A673 (cell line): ENCODE measurements at regions not wholly inside any gene's neighbourhood (a gene's known extent, or its start where the extent isn't known, plus 50 kb on each side); places are given as distances from the start of the nearest gene placed in this dataset.

Experiments used
- BruUV-seq: library from RNA; stranded (reverse); fragments of 400-500 nt; replicated peaks from 2 replicates; lab custom pipeline; 2021; lab: Mats Ljungman, UMichigan
- CTCF ChIA-PET: fragments of 300-600 bp; sonication (Branson Sonifier 250); formaldehyde crosslinking; loops from one replicate; lab custom pipeline; 2022; ENCODE audit warnings: antibody characterized with exemption; lab: Charles Lee
- POLR2A ChIA-PET: fragments of 300-600 bp; sonication (Branson Sonifier 250); formaldehyde crosslinking; loops from one replicate; lab custom pipeline; 2022; ENCODE audit warnings: antibody characterized with exemption; ENCODE audit not compliant: low non-redundant PET; lab: Charles Lee
- DNase-seq: peaks from one replicate; pipeline ENCODE4 v3.0.0-alpha.2; 2015; ENCODE audit warnings: low spot score
- H3K27ac ChIP-seq: fragments of 200-600 bp; sonication (generic); 2 replicates; pipeline ENCODE4 v1.5.1; 2016; ENCODE audit warnings: mixed run types, low read depth, mild to moderate bottlenecking, mixed read lengths, antibody characterized with exemption, low read length; ENCODE audit not compliant: poor library complexity, severe bottlenecking
- H3K27me3 ChIP-seq: fragments of 200-600 bp; sonication (generic); replicated peaks from 2 replicates; pipeline ENCODE4 v1.6.1; 2017; ENCODE audit warnings: mixed run types, low read depth, mild to moderate bottlenecking, mixed read lengths, antibody characterized with exemption, low read length; ENCODE audit not compliant: insufficient read depth, poor library complexity
- H3K36me3 ChIP-seq: fragments of 200-600 bp; sonication (generic); 2 replicates; pipeline ENCODE4 v1.6.1; 2016; ENCODE audit warnings: mixed run types, mild to moderate bottlenecking, mixed read lengths, antibody characterized with exemption, low read length; ENCODE audit not compliant: insufficient read depth, poor library complexity, severe bottlenecking
- H3K4me1 ChIP-seq: fragments of 200-600 bp; sonication (generic); 2 replicates; pipeline ENCODE4 v1.6.1; 2017; ENCODE audit warnings: mixed run types, mild to moderate bottlenecking, mixed read lengths, antibody characterized with exemption, low read length; ENCODE audit not compliant: insufficient read depth, poor library complexity, severe bottlenecking
- H3K4me3 ChIP-seq: fragments of 200-600 bp; sonication (generic); 2 replicates; pipeline ENCODE4 v1.5.1; 2016; ENCODE audit warnings: low read depth, mixed run types, mild to moderate bottlenecking, mixed read lengths, low read length; ENCODE audit not compliant: poor library complexity, severe bottlenecking
- H3K9me3 ChIP-seq: fragments of 200-600 bp; sonication (generic); 2 replicates; pipeline ENCODE4 v1.6.1; 2016; ENCODE audit warnings: mixed run types, low read depth, mild to moderate bottlenecking, mixed read lengths, antibody characterized with exemption, low read length; ENCODE audit not compliant: poor library complexity, severe bottlenecking
- EZH2 ChIP-seq: fragments of 200-600 bp; sonication (generic); IDR thresholded peaks from 2 replicates; pipeline ENCODE4 v1.6.1; 2017; ENCODE audit warnings: borderline replicate concordance, low read depth, mild to moderate bottlenecking, mixed read lengths, antibody characterized with exemption, low read length; ENCODE audit not compliant: poor library complexity, severe bottlenecking
- intact Hi-C: fragments of 100-400 bp; cut with micrococcal nuclease; formaldehyde crosslinking; loops from one replicate; pipeline ENCODE4 v1.10.0; 2022; ENCODE audit not compliant: unreplicated experiment
- TF ChIP-seq, protein P1 (sequence below): fragments of 300-800, 200-600 bp; sonication (generic); conservative IDR thresholded peaks from 2 replicates; pipeline ENCODE4 v1.5.1; 2017; ENCODE audit warnings: low read depth, mild to moderate bottlenecking, antibody characterized with exemption, low read length, moderate library complexity, mixed read lengths

DNA sequence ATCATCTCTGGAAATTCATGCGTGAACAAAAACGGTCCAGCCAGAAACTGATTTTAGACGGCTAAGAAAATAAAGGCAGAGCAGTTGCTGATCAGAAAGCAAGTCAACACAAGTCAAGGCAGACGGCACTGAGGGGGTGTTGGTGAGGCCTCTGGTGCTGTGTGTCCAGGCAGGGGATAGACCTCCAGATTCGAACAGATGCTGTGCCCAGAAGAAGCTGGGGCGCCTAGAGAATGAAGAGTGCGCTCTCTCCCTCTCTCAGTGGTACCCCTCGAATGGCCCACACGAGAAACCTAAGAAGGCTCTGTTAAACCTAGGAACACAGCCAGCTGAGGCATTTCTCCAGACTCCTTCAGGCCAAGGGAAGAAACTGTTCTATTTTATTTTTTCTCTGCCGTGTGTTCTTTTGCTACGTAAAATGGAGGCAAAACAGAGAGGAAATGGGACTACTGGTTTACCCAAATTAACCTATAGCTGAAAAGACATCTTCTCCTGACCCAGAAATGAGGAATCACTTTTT is 178.3 kb downstream of the PMP22 start:
- DNase-seq, result no peak
- no peak for TF ChIP-seq EZH2
- TF ChIP-seq, protein P1, sequence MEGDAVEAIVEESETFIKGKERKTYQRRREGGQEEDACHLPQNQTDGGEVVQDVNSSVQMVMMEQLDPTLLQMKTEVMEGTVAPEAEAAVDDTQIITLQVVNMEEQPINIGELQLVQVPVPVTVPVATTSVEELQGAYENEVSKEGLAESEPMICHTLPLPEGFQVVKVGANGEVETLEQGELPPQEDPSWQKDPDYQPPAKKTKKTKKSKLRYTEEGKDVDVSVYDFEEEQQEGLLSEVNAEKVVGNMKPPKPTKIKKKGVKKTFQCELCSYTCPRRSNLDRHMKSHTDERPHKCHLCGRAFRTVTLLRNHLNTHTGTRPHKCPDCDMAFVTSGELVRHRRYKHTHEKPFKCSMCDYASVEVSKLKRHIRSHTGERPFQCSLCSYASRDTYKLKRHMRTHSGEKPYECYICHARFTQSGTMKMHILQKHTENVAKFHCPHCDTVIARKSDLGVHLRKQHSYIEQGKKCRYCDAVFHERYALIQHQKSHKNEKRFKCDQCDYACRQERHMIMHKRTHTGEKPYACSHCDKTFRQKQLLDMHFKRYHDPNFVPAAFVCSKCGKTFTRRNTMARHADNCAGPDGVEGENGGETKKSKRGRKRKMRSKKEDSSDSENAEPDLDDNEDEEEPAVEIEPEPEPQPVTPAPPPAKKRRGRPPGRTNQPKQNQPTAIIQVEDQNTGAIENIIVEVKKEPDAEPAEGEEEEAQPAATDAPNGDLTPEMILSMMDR, result no peak
- Histone ChIP-seq H3K9me3 (no peaks in the 10 kb centered on the region), H3K4me3 (no peak overlapping the region), H3K4me1 (no peaks in the 10 kb centered on the region), H3K36me3 (no peaks in the 10 kb centered on the region), H3K27me3 (no peaks in the 10 kb centered on the region), H3K27ac (no peak overlapping the region)
- ChIA-PET CTCF (no interaction called here), POLR2A (no interaction called here)
- no TSS peak for BruUV-seq
- intact Hi-C loops, result no loop called here

DNA sequence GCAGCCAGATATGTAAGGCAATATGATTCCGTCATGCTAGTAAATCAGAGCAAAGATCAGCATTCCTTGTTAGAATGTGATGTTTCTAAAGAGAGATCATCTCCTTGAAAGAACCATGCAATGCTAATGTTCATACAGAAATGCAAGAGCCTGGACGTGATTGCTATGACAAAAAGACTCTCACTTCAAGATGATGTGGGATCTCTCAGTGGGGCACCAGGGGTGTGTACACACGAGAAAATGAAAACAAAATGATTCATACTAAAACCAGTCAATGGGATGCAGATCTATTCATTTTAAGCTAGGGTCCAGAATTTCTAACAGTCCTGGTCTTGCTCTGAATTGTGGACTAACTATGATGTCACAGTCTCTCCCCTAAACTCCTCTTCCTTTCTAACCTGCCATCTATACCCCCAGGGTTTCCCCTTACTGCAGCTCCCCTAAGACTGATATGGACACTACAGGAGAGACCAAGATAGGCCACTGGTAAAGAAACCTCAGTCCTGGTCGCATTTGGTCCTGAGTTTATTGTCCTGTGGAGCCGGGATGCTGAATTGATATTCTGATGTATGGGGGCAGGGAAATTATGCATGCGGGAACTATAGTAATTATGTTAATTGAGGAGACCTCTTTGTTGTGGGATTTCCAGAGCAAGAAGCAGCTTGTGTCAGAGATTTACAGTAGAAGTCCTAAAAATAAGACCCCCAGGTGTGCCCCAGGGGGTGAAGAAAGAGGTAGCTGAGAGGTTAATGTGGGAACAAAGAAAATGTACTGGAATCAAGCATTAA is 179.0 kb downstream of the PMP22 start:
- no TSS peak for BruUV-seq
- ChIA-PET POLR2A (no interaction called here), CTCF (no interaction called here)
- Histone ChIP-seq H3K4me1 (no peaks in the 10 kb centered on the region), H3K27me3 (no peaks in the 10 kb centered on the region), H3K36me3 (no peaks in the 10 kb centered on the region), H3K4me3 (no peak overlapping the region), H3K27ac (no peak overlapping the region), H3K9me3 (no peaks in the 10 kb centered on the region)
- intact Hi-C loops, result no loop called here
- DNase-seq, result no peak
- TF ChIP-seq, protein P1, result no peak
- no peak for TF ChIP-seq EZH2

DNA sequence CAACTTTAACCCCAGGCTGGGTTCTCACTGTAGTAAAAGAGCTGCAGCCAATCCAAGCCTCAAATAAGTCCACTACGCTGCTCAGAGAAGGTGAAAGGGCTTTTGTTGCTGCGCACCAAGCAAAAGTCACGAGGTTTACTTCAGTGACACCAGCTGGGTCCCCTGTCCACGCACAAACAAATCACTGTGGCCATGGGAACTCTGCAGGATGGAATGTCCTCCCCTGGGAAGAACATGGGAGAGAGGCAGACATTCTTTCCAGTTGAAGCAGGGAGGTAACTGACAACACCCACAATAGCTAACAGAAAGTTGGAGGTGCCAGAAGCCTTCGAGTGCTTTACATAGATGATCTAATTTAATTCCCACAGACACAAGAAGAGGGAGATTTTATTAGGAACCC is 181.9 kb downstream of the PMP22 start:
- no peaks in the 10 kb centered on the region for H3K36me3 ChIP-seq
- H3K27ac ChIP-seq, result no peak overlapping the region
- ChIA-PET POLR2A (no interaction called here), CTCF (no interaction called here)
- TF ChIP-seq, protein P1, result no peak
- TF ChIP-seq EZH2, result no peak
- H3K4me3 ChIP-seq, result no peak overlapping the region
- no TSS peak for BruUV-seq
- DNase-seq, result no peak
- H3K4me1 ChIP-seq, result no peaks in the 10 kb centered on the region
- no peaks in the 10 kb centered on the region for H3K27me3 ChIP-seq
- H3K9me3 ChIP-seq, result no peaks in the 10 kb centered on the region
- intact Hi-C loops, result no loop called here
